Endothelial cell of umbilical vein (primary cell): ENCODE measurements at regions not wholly inside any gene's neighbourhood (a gene's known extent, or its start where the extent isn't known, plus 50 kb on each side); places are given as distances from the start of the nearest gene placed in this dataset.

Source experiments
- BruUV-seq: library from RNA; stranded (reverse); fragments of 400-500 nt; replicated peaks from 2 replicates; lab custom pipeline; 2021; lab: Mats Ljungman, UMichigan
- CTCF ChIA-PET: fragments of 300-600, 350-600 bp; sonication (Branson Sonifier 250); formaldehyde crosslinking; loops from one replicate; lab custom pipeline; 2021; ENCODE audit warnings: antibody characterized with exemption, inconsistent platforms; lab: Charles Lee
- POLR2A ChIA-PET: fragments of 300-600, 350-600 bp; sonication (Branson Sonifier 250); formaldehyde crosslinking; loops from one replicate; lab custom pipeline; 2021; ENCODE audit warnings: antibody characterized with exemption, inconsistent platforms; lab: Charles Lee
- DNase-seq: peaks from one replicate; pipeline ENCODE4 v3.0.0-alpha.2; 2011; ENCODE audit warnings: low read depth, low spot score
- FAIRE-seq: peaks from 2 replicates; lab custom pipeline; 2011; peaks lifted over from hg19 to GRCh38; lab: Jason Lieb, UNC
- H2AFZ ChIP-seq: 2 replicates; pipeline ENCODE4 v1.6.0; 2012; ENCODE audit warnings: low read depth, low read length, control low read depth, inconsistent platforms
- H3K27ac ChIP-seq: 2 replicates; pipeline ENCODE4 v1.5.1; 2011; ENCODE audit warnings: low read depth, mild to moderate bottlenecking, control low read depth, low read length, moderate library complexity; ENCODE audit not compliant: insufficient read depth
- H3K27me3 ChIP-seq, 2 experiments: 2 replicates each; pipeline versions ENCODE4 v1.6.0 to v1.6.1; 2011; ENCODE audit warnings: low read length in 2 of 2, mixed read lengths in 1 of 2; ENCODE audit not compliant: control insufficient read depth in 2 of 2, insufficient read depth in 2 of 2
- H3K36me3 ChIP-seq, 2 experiments: 2 replicates in 1 of 2; 3 replicates in 1 of 2; pipeline ENCODE4 v1.5.1; 2011; ENCODE audit warnings: low read length in 2 of 2, mild to moderate bottlenecking in 1 of 2, moderate library complexity in 1 of 2; ENCODE audit not compliant: control insufficient read depth in 2 of 2, insufficient read depth in 2 of 2; ENCODE audit errors: extremely low read depth in 1 of 2
- H3K4me1 ChIP-seq: 3 replicates; pipeline ENCODE4 v1.5.1; 2011; ENCODE audit warnings: mild to moderate bottlenecking, low read length; ENCODE audit not compliant: control insufficient read depth, insufficient read depth; ENCODE audit errors: extremely low read depth
- H3K4me2 ChIP-seq: 2 replicates; pipeline ENCODE4 v1.6.1; 2011; ENCODE audit warnings: low read length, control low read depth, mixed read lengths; ENCODE audit not compliant: insufficient read depth
- H3K4me3 ChIP-seq, 3 experiments: fragments of 200-600 bp in 1 of 3; sonication (generic), shearing (Covaris generic) in 1 of 3; replicated peaks in 1 of 3; 2 replicates each; pipeline ENCODE4 v1.5.1; 2011 to 2016; ENCODE audit warnings: control low read depth in 3 of 3, low read length in 3 of 3, mild to moderate bottlenecking in 2 of 3, inconsistent platforms in 1 of 3, low read depth in 1 of 3, moderate library complexity in 1 of 3; ENCODE audit not compliant: insufficient read depth in 1 of 3
- H3K79me2 ChIP-seq: 2 replicates; pipeline ENCODE4 v1.6.0; 2012; ENCODE audit warnings: low read length, inconsistent platforms; ENCODE audit not compliant: control insufficient read depth, insufficient read depth
- H3K9ac ChIP-seq: replicated peaks from 2 replicates; pipeline ENCODE3; 2011; ENCODE audit warnings: low read length, control low read depth; ENCODE audit not compliant: insufficient read depth; ENCODE audit errors: extremely low read depth
- H3K9me1 ChIP-seq: replicated peaks from 3 replicates; pipeline ENCODE4 v1.6.0; 2011; ENCODE audit warnings: mild to moderate bottlenecking, low read length; ENCODE audit not compliant: control insufficient read depth, insufficient read depth; ENCODE audit errors: extremely low read depth
- H3K9me3 ChIP-seq: replicated peaks from 2 replicates; pipeline ENCODE4 v1.5.1; 2012; ENCODE audit warnings: low read length, inconsistent platforms; ENCODE audit not compliant: control insufficient read depth, insufficient read depth
- H4K20me1 ChIP-seq: replicated peaks from 2 replicates; pipeline ENCODE3; 2011; ENCODE audit warnings: mild to moderate bottlenecking, low read length; ENCODE audit not compliant: control insufficient read depth, insufficient read depth; ENCODE audit errors: extremely low read depth
- EZH2 ChIP-seq: IDR thresholded peaks from 2 replicates; pipeline ENCODE4 v1.6.1; 2012; ENCODE audit warnings: borderline replicate concordance, low read depth, mild to moderate bottlenecking, moderate library complexity, low read length, inconsistent platforms; ENCODE audit not compliant: severe bottlenecking
- FOS ChIP-seq: IDR thresholded peaks from 2 replicates; pipeline ENCODE4 v1.6.1; 2011; ENCODE audit warnings: mild to moderate bottlenecking, low read length, moderate library complexity, borderline replicate concordance; ENCODE audit not compliant: insufficient read depth
- GATA2 ChIP-seq: IDR thresholded peaks from 2 replicates; pipeline ENCODE4 v1.7.0; 2011; ENCODE audit warnings: low read depth, mild to moderate bottlenecking, moderate library complexity, mixed read lengths, low read length; ENCODE audit not compliant: insufficient read length, insufficient read depth
- JUN ChIP-seq: IDR thresholded peaks from 2 replicates; pipeline ENCODE4 v1.6.1; 2011; ENCODE audit warnings: borderline replicate concordance, low read depth; ENCODE audit not compliant: insufficient read length, insufficient read depth
- MYC ChIP-seq: IDR thresholded peaks from one replicate; pipeline ENCODE4 v1.6.1; 2011; ENCODE audit warnings: mild to moderate bottlenecking, low read depth, low read length
- POLR2A ChIP-seq: IDR thresholded peaks from 2 replicates; pipeline ENCODE4 v1.6.1; 2012; ENCODE audit warnings: low read depth, mild to moderate bottlenecking, control low read depth, low read length
- POLR2AphosphoS5 ChIP-seq: IDR thresholded peaks from 2 replicates; pipeline ENCODE4 v1.6.1; 2012; ENCODE audit warnings: low read depth, mild to moderate bottlenecking, control low read depth, low read length, moderate library complexity; ENCODE audit not compliant: insufficient read depth
- dilution Hi-C: fragments of 300-500 bp; cut with MboI; formaldehyde crosslinking; loops from one replicate; pipeline ENCODE4 v1.15.0; 2019; ENCODE audit warnings: low sequenced_read_pairs; ENCODE audit not compliant: extremely low pct_ligation_motif_present
- intact Hi-C: fragments of 100-400 bp; cut with micrococcal nuclease; formaldehyde crosslinking; loops from one replicate; pipeline ENCODE4 v1.10.0; 2022
- TF ChIP-seq, protein P1 (sequence below): IDR thresholded peaks from 2 replicates; pipeline ENCODE4 v1.6.1; 2011; ENCODE audit not compliant: insufficient read depth, insufficient read length
- TF ChIP-seq, protein P2 (sequence below), 2 donors: IDR thresholded peaks; 1 replicate in 1 of 2; 2 replicates in 1 of 2; pipeline ENCODE4 v1.5.1; 2011; ENCODE audit warnings: low read length in 2 of 2, mild to moderate bottlenecking in 2 of 2, moderate library complexity in 2 of 2, control low read depth in 1 of 2, inconsistent platforms in 1 of 2, low read depth in 1 of 2; ENCODE audit not compliant: insufficient read depth in 1 of 2; ENCODE audit errors: extremely low read depth in 1 of 2

DNA sequence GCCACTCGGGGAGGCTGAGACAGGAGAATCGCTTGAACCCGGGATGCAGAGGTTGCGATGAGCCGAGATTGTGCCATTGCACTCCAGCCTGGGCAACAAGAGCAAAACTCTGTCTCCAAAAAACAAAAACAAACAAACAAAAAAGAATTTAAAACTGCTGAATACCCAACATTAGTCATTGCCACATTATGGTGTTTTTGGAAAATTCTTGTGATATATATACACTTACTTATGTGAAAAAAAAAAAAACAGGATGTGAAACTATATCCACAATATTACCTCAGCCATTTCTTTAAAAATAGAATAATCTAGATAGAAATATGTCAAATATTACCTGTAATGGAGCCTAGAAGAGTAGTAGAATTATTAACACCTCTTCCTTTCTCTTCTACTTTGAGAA is 288.3 kb upstream of the FN1 start:
- ChIA-PET POLR2A (no interaction called here), CTCF (no interaction called here)
- Histone ChIP-seq H3K9me3 (no peaks in the 10 kb centered on the region), H4K20me1 (no peaks in the 10 kb centered on the region), H3K9ac (no peak overlapping the region), H3K36me3 (peaks cover 3 to 4% of the 10 kb centered on the region in 2 experiments), H3K27me3 (no peaks in the 10 kb centered on the region), H3K27ac (no peak overlapping the region), H3K4me3 (no peak overlapping the region), H3K79me2 (no peaks in the 10 kb centered on the region), H3K9me1 (no peaks in the 10 kb centered on the region), H3K4me2 (no peak overlapping the region), H3K4me1 (peaks cover 25% of the 10 kb centered on the region), H2AFZ (no peak overlapping the region)
- no TSS peak for BruUV-seq
- intact Hi-C loops: no loop called here
- no peak for TF ChIP-seq EZH2
- TF ChIP-seq, protein P1, sequence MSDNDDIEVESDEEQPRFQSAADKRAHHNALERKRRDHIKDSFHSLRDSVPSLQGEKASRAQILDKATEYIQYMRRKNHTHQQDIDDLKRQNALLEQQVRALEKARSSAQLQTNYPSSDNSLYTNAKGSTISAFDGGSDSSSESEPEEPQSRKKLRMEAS: no peak
- TF ChIP-seq POLR2AphosphoS5: no peak
- no peak for DNase-seq
- no peak for FAIRE-seq
- dilution Hi-C loops: no loop called here

DNA sequence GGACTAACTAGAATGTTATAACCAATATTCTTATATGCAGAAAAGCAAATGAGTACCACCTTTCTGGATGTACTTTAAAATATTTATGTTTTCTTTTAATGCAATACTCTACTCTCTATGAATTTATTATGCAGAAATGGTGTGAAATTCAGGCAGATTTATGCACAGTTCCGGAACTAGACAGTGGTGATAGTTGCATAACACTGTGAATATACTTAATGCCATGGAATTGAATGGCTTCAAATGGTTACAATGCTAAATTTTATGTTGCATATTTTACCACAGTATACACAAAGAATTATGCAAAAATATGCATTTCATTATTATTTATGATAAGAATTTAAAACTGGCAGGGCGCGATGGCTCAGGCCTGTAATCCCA is 287.8 kb upstream of the FN1 start:
- DNase-seq (no peak), FAIRE-seq (no peak)
- no peaks in the 10 kb centered on the region for H3K9me3 ChIP-seq
- H2AFZ ChIP-seq: no peak overlapping the region
- intact Hi-C loops (no loop called here), dilution Hi-C loops (no loop called here)
- ChIA-PET CTCF (no interaction called here), POLR2A (no interaction called here)
- no peak overlapping the region for H3K27ac ChIP-seq
- no peak overlapping the region for H3K4me3 ChIP-seq
- H3K4me1 ChIP-seq: peaks cover 25% of the 10 kb centered on the region
- no peaks in the 10 kb centered on the region for H3K9me1 ChIP-seq
- H3K4me2 ChIP-seq: no peak overlapping the region
- H3K79me2 ChIP-seq: no peaks in the 10 kb centered on the region
- no peak for TF ChIP-seq POLR2A
- no peak for TF ChIP-seq GATA2
- no peak for TF ChIP-seq JUN
- TF ChIP-seq MYC: no peak
- no peak for TF ChIP-seq FOS
- no peak for TF ChIP-seq EZH2
- TF ChIP-seq, protein P1: no peak
- TF ChIP-seq, protein P2, sequence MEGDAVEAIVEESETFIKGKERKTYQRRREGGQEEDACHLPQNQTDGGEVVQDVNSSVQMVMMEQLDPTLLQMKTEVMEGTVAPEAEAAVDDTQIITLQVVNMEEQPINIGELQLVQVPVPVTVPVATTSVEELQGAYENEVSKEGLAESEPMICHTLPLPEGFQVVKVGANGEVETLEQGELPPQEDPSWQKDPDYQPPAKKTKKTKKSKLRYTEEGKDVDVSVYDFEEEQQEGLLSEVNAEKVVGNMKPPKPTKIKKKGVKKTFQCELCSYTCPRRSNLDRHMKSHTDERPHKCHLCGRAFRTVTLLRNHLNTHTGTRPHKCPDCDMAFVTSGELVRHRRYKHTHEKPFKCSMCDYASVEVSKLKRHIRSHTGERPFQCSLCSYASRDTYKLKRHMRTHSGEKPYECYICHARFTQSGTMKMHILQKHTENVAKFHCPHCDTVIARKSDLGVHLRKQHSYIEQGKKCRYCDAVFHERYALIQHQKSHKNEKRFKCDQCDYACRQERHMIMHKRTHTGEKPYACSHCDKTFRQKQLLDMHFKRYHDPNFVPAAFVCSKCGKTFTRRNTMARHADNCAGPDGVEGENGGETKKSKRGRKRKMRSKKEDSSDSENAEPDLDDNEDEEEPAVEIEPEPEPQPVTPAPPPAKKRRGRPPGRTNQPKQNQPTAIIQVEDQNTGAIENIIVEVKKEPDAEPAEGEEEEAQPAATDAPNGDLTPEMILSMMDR (IDR thresholded peaks at IDR 0.05; ENCODE audit: extremely low read depth in 1 of 2, insufficient read depth in 1 of 2, low read depth in 1 of 2, low read length in 2 of 2): no peak
- TF ChIP-seq POLR2AphosphoS5: no peak
- no TSS peak for BruUV-seq
- no peaks in the 10 kb centered on the region for H3K27me3 ChIP-seq
- peaks cover 3 to 4% of the 10 kb centered on the region in 2 experiments for H3K36me3 ChIP-seq
- H3K9ac ChIP-seq: no peak overlapping the region
- H4K20me1 ChIP-seq: no peaks in the 10 kb centered on the region
